Mesenchymal stem cell (in vitro differentiated cells and primary cell): ENCODE measurements at regions not wholly inside any gene's neighbourhood (a gene's known extent, or its start where the extent isn't known, plus 50 kb on each side); places are given as distances from the start of the nearest gene placed in this dataset.

ENCODE experiments used
- DNase-seq: peaks from one replicate; pipeline ENCODE4 v3.0.0-alpha.2; 2013
- H2AFZ ChIP-seq: one replicate; pipeline ENCODE4 v1.6.1; 2013; ENCODE audit warnings: low read depth, mild to moderate bottlenecking, control low read depth, inconsistent platforms, low read length, moderate library complexity
- H2AK5ac ChIP-seq: 2 replicates; pipeline ENCODE4 v1.6.1; 2013; ENCODE audit warnings: low read length, moderate library complexity, mild to moderate bottlenecking, inconsistent platforms; ENCODE audit not compliant: severe bottlenecking
- H2BK120ac ChIP-seq: one replicate; pipeline ENCODE4 v1.6.1; 2013; ENCODE audit warnings: low read depth, mild to moderate bottlenecking, inconsistent platforms, low read length, moderate library complexity
- H2BK12ac ChIP-seq, 2 experiments: one replicate each; pipeline ENCODE4 v1.6.1; 2013; ENCODE audit warnings: inconsistent platforms in 2 of 2, low read length in 2 of 2, mild to moderate bottlenecking in 2 of 2, moderate library complexity in 2 of 2, control low read depth in 1 of 2
- H2BK15ac ChIP-seq: one replicate; pipeline ENCODE4 v1.6.1; 2013; ENCODE audit warnings: mild to moderate bottlenecking, low read depth, inconsistent platforms; ENCODE audit not compliant: poor library complexity, severe bottlenecking
- H2BK5ac ChIP-seq: 2 replicates; pipeline ENCODE4 v1.6.1; 2013; ENCODE audit warnings: low read depth, mild to moderate bottlenecking, low read length, control low read depth, inconsistent platforms; ENCODE audit not compliant: poor library complexity, severe bottlenecking
- H3K14ac ChIP-seq, 2 experiments: one replicate each; pipeline ENCODE4 v1.6.1; 2013; ENCODE audit warnings: inconsistent platforms in 2 of 2, low read length in 2 of 2, control low read depth in 1 of 2, mild to moderate bottlenecking in 1 of 2, moderate library complexity in 1 of 2
- H3K18ac ChIP-seq, 2 experiments: one replicate each; pipeline ENCODE4 v1.6.1; 2013; ENCODE audit warnings: inconsistent platforms in 2 of 2, low read length in 2 of 2, control low read depth in 1 of 2, low read depth in 1 of 2, mild to moderate bottlenecking in 1 of 2
- H3K23ac ChIP-seq, 2 experiments: one replicate each; pipeline ENCODE4 v1.6.1; 2013; ENCODE audit warnings: inconsistent platforms in 2 of 2, low read length in 2 of 2, mild to moderate bottlenecking in 2 of 2, moderate library complexity in 2 of 2, control low read depth in 1 of 2
- H3K27ac ChIP-seq: 2 replicates; pipeline ENCODE4 v1.5.1; 2013; ENCODE audit warnings: mild to moderate bottlenecking, moderate library complexity, low read length, control low read depth, inconsistent platforms; ENCODE audit not compliant: poor library complexity, severe bottlenecking
- H3K27me3 ChIP-seq, 2 experiments: 2 replicates each; pipeline versions ENCODE4 v1.6.1 to v1.7.0; 2013; ENCODE audit warnings: low read length in 2 of 2, mild to moderate bottlenecking in 2 of 2, moderate library complexity in 2 of 2, control low read depth in 1 of 2, inconsistent platforms in 1 of 2; ENCODE audit not compliant: control insufficient read depth in 1 of 2, insufficient read depth in 1 of 2
- H3K36me3 ChIP-seq, 2 experiments: 2 replicates each; pipeline versions ENCODE4 v1.6.1 to v1.7.0; 2013; ENCODE audit warnings: low read length in 2 of 2, control low read depth in 1 of 2, inconsistent platforms in 1 of 2, low read depth in 1 of 2, mild to moderate bottlenecking in 1 of 2; ENCODE audit not compliant: insufficient read depth in 2 of 2, control insufficient read depth in 1 of 2
- H3K4ac ChIP-seq, 2 experiments: one replicate each; pipeline ENCODE4 v1.6.1; 2013; ENCODE audit warnings: inconsistent platforms in 2 of 2, low read length in 2 of 2, mild to moderate bottlenecking in 2 of 2, moderate library complexity in 2 of 2, control low read depth in 1 of 2, low read depth in 1 of 2
- H3K4me1 ChIP-seq: 2 replicates; pipeline ENCODE4 v1.6.1; 2013; ENCODE audit warnings: low read depth, low read length, control low read depth; ENCODE audit not compliant: control insufficient read depth, insufficient read depth
- H3K4me2 ChIP-seq: 2 replicates; pipeline ENCODE4 v1.6.1; 2013; ENCODE audit warnings: low read length, mild to moderate bottlenecking, inconsistent platforms; ENCODE audit not compliant: poor library complexity, severe bottlenecking
- H3K4me3 ChIP-seq, 2 experiments: 2 replicates each; pipeline versions ENCODE4 v1.5.1 to v1.7.0; 2013; ENCODE audit warnings: low read length in 2 of 2, mild to moderate bottlenecking in 2 of 2, control low read depth in 1 of 2, low read depth in 1 of 2; ENCODE audit not compliant: insufficient read depth in 1 of 2
- H3K79me1 ChIP-seq: replicated peaks from 2 replicates; pipeline ENCODE4 v1.6.1; 2013; ENCODE audit warnings: mild to moderate bottlenecking, control low read depth, low read length, inconsistent platforms; ENCODE audit not compliant: poor library complexity, severe bottlenecking
- H3K9ac ChIP-seq: 2 replicates; pipeline ENCODE4 v1.7.0; 2013; ENCODE audit warnings: mild to moderate bottlenecking, low read length, moderate library complexity
- H3K9me3 ChIP-seq: 2 replicates; pipeline ENCODE4 v1.7.0; 2013; ENCODE audit warnings: mild to moderate bottlenecking, low read length; ENCODE audit not compliant: control insufficient read depth
- H4K8ac ChIP-seq: one replicate; pipeline ENCODE4 v1.6.1; 2013; ENCODE audit warnings: inconsistent platforms, mild to moderate bottlenecking, low read length, moderate library complexity
- H4K91ac ChIP-seq: one replicate; pipeline ENCODE4 v1.6.1; 2013; ENCODE audit warnings: mild to moderate bottlenecking, low read length, inconsistent platforms
- WGBS: methylation state at CpG from one replicate; pipeline ENCODE4 v1.1.7; 2013; ENCODE audit warnings: mixed read lengths; 5-methylcytosine and 5-hydroxymethylcytosine counted together

- H3K9me3 ChIP-seq: no peaks in the 10 kb centered on the region
- H4K91ac ChIP-seq: no peak overlapping the region
- H3K79me1 ChIP-seq: no peaks in the 10 kb centered on the region
- no peak for DNase-seq
- H2BK12ac ChIP-seq: no peak overlapping the region
- no peak overlapping the region for H2BK120ac ChIP-seq
- no peak overlapping the region for H3K9ac ChIP-seq
- H3K14ac ChIP-seq: no peak overlapping the region
- no peak overlapping the region for H3K18ac ChIP-seq
- no peak overlapping the region for H3K23ac ChIP-seq
- H3K4ac ChIP-seq: no peak overlapping the region
- H2BK5ac ChIP-seq: no peak overlapping the region
- no peak overlapping the region for H3K27ac ChIP-seq
- no peak overlapping the region for H2AFZ ChIP-seq
- no peaks in the 10 kb centered on the region for H3K4me1 ChIP-seq
- no peak overlapping the region for H4K8ac ChIP-seq
- no peak overlapping the region for H3K4me2 ChIP-seq
- H2BK15ac ChIP-seq: no peak overlapping the region
- H3K27me3 ChIP-seq: peaks cover 23 to 34% of the 10 kb centered on the region in 2 experiments
- H3K4me3 ChIP-seq: no peak overlapping the region
- 84% methylated on average over 5 of the region's 6 CpGs for WGBS
- no peaks in the 10 kb centered on the region for H3K36me3 ChIP-seq
- H2AK5ac ChIP-seq: no peak overlapping the region
Measured at GRCh38 chr2:173822889-173823542, 142.2 kb downstream of the SP3 start.

DNA sequence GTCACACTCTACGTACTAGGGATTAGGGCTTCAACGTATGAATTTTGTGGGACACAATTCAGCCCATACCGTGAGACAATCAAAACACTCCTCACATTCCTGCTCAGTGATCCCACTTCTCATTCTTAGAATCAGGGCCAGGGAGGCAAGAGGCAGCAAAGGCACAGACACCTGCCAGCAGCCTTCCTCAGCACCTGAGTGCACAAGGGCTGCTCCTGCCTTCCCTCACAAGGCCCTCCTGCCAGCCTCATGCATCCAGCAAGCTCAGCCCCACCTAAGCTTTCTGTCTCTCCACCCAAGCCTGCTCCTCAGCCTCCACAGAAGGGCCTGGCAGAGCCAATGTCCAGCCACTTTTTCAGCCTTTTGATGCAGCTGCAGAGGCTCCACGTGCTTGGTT, 141.6 kb downstream of the SP3 start:
- Histone ChIP-seq H3K9me3 (no peaks in the 10 kb centered on the region), H3K27ac (no peak overlapping the region), H4K8ac (no peak overlapping the region), H2BK5ac (no peak overlapping the region), H3K36me3 (no peaks in the 10 kb centered on the region), H3K4me3 (no peak overlapping the region), H2AFZ (no peak overlapping the region), H3K27me3 (peaks cover 23 to 34% of the 10 kb centered on the region in 2 experiments), H3K79me1 (no peaks in the 10 kb centered on the region), H3K14ac (no peak overlapping the region), H3K4me1 (no peaks in the 10 kb centered on the region), H3K4me2 (no peak overlapping the region), H3K18ac (no peak overlapping the region), H3K23ac (no peak overlapping the region), H3K4ac (no peak overlapping the region), H4K91ac (peak overlapping the region; percentile 74), H2BK12ac (no peak overlapping the region), H3K9ac (no peak overlapping the region), H2BK15ac (no peak overlapping the region), H2BK120ac (no peak overlapping the region), H2AK5ac (no peak overlapping the region)
- WGBS: 81% methylated on average over 4 of the region's 4 CpGs
- DNase-seq: no peak

GRCh38 chr2:173828189-173829142, 136.7 kb downstream of the SP3 start:
- no peaks in the 10 kb centered on the region for H3K9me3 ChIP-seq
- no peak overlapping the region for H3K9ac ChIP-seq
- H3K4ac ChIP-seq: no peak overlapping the region
- WGBS: 98% methylated on average over 5 of the region's 9 CpGs
- no peak overlapping the region for H2AK5ac ChIP-seq
- no peak overlapping the region for H2BK5ac ChIP-seq
- H3K4me1 ChIP-seq: peaks cover 9% of the 10 kb centered on the region
- H3K18ac ChIP-seq: no peak overlapping the region
- no peak overlapping the region for H3K27ac ChIP-seq
- no peak overlapping the region for H4K8ac ChIP-seq
- no peak overlapping the region for H3K4me3 ChIP-seq
- no peak overlapping the region for H3K23ac ChIP-seq
- H3K79me1 ChIP-seq: no peaks in the 10 kb centered on the region
- H4K91ac ChIP-seq: no peak overlapping the region
- no peak overlapping the region for H2AFZ ChIP-seq
- no peak overlapping the region for H2BK120ac ChIP-seq
- no peak for DNase-seq
- H3K36me3 ChIP-seq: no peaks in the 10 kb centered on the region
- no peak overlapping the region for H3K4me2 ChIP-seq
- H2BK15ac ChIP-seq: no peak overlapping the region
- H2BK12ac ChIP-seq: no peak overlapping the region
- H3K14ac ChIP-seq: no peak overlapping the region
- H3K27me3 ChIP-seq: peaks cover 6 to 9% of the 10 kb centered on the region in 2 experiments

DNA sequence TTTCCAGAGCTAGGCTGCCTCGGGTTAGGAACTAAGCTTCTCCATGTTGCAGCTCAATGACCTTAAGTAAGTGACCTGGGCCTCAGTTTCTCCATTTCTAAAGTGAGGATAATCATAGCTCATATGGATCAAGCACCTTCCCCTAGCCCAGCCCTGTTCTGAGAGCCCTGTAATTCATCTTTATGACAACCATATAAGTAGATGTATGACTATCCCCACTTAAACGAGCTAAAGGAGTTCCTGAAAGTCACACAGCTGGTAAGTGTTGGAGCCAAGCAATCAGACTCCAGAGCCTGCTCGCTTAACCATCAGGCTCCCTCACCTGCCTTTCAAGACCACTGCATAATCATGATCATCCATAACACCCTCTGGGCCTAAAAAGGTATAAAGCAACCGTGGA, 135.4 kb downstream of the SP3 start:
- Histone ChIP-seq H2AK5ac (no peak overlapping the region), H3K23ac (no peak overlapping the region), H3K4ac (no peak overlapping the region), H2AFZ (no peak overlapping the region), H3K18ac (no peak overlapping the region), H3K4me1 (peaks cover 9% of the 10 kb centered on the region), H3K9ac (no peak overlapping the region), H3K14ac (no peak overlapping the region), H2BK12ac (peak overlapping the region in 1 of 2 experiments; percentile 16), H3K79me1 (no peaks in the 10 kb centered on the region), H2BK120ac (no peak overlapping the region), H3K36me3 (no peaks in the 10 kb centered on the region), H3K27me3 (no peaks in the 10 kb centered on the region), H2BK5ac (no peak overlapping the region), H4K8ac (no peak overlapping the region), H4K91ac (peak overlapping the region; percentile 44), H3K9me3 (no peaks in the 10 kb centered on the region), H2BK15ac (peak overlapping the region; percentile 41), H3K27ac (no peak overlapping the region), H3K4me3 (no peak overlapping the region), H3K4me2 (no peak overlapping the region)
- no peak for DNase-seq
- WGBS: 81% methylated on average over 4 of the region's 4 CpGs
